ENCODE measurements at regions not wholly inside any gene's neighbourhood (a gene's known extent, or its start where the extent isn't known, plus 50 kb on each side); places are given as distances from the start of the nearest gene placed in this dataset.

- no peak for DNase-seq
- in situ Hi-C loops (cut with HindIII; ENCODE audit: low pct_ligation_motif_present, low pct_unique_long_range_greater_than_20kb, low sequenced_read_pairs): no loop called here
Observed at GRCh38 chr7:125780153-125780552, 850.5 kb upstream of the POT1 start.

DNA sequence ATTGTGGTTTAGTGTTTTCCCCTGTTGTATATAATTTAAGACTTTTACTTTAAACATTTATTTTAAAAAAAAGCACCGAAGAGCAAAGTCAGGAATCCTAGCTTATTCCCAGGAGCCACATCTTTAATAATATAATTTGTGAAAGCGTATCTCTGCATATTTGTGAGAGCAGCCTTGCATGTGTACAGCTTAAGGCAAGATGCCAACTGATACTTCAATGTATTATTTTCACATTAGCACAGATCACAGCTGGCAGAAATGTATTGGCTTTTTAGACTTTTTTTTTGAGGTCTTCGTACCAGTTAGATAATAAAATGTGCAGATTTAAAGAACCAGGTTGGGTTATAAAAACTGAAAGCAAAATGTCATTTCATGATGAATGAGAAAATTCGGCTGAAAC is 845.7 kb upstream of the POT1 start:
- no peak for DNase-seq
- in situ Hi-C loops (cut with HindIII; ENCODE audit: low pct_ligation_motif_present, low pct_unique_long_range_greater_than_20kb, low sequenced_read_pairs): no loop called here

GRCh38 chr7:125773113-125773785 is 843.6 kb upstream of the POT1 start:
- in situ Hi-C loops (cut with HindIII; ENCODE audit: low pct_ligation_motif_present, low pct_unique_long_range_greater_than_20kb, low sequenced_read_pairs): no loop called here
- no peak for DNase-seq

DNA sequence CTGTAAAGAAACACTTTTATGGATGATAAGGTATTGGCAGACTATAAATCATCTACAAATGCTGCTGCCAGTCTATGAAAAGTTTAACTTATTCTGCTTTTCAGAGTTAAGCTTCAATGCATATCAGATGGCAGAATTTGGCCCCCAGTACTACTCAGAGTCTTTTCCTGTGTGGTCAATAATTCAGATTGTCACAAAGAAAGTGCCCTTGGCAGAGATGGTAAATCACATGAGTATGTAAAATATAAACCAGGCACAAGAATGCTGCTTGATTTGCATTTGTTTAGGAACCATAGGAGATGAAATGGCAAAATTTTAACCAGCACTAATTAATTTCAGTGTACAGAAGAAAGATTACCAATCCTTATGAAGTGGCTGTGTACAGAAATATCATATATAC is 818.3 kb upstream of the POT1 start:
- in situ Hi-C loops (cut with HindIII; ENCODE audit: low pct_ligation_motif_present, low pct_unique_long_range_greater_than_20kb, low sequenced_read_pairs): no loop called here
- DNase-seq: no peak

DNA sequence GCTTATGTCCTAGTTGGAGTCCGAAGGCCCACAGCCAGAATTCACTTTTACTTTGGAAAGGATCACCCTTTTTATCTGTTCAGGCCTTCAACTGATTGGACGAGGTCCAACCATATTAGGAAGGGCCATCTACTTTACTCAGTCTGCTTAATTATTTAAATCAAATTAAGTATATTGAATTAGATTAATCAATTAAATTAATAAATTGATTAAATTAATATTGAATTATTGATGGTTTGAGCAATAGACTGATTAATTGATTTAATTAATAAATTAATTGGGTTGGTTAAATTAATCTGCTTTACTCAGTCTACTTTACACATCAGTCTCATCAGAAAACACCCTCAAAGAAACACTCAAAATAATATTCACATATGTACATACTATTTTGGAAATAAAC is 816.9 kb upstream of the POT1 start:
- in situ Hi-C loops (cut with HindIII; ENCODE audit: low pct_ligation_motif_present, low pct_unique_long_range_greater_than_20kb, low sequenced_read_pairs): no loop called here
- DNase-seq: no peak

GRCh38 chr7:125727215-125727614 is 797.6 kb upstream of the POT1 start:
- in situ Hi-C loops (cut with HindIII; ENCODE audit: low pct_ligation_motif_present, low pct_unique_long_range_greater_than_20kb, low sequenced_read_pairs): no loop called here
- no peak for DNase-seq

DNA sequence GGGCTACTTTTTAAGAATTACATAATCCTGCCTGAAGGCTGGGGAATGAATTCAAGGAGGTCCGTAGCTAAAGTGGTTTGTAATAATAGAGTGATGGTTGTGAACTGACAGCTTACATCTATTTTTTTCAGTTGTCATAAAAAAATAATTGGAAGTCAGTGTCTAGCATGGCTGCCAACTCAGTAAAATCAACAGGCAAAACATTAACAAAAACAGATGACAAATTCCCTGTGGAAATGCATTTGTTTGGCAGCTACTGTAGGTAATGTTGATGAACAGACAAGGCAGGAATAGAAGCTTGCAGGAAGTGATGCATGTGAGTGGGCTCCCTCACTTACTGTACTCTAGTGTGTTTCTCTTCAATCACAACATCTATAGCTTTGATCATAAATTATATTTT is 766.0 kb upstream of the POT1 start:
- in situ Hi-C loops (cut with HindIII; ENCODE audit: low pct_ligation_motif_present, low pct_unique_long_range_greater_than_20kb, low sequenced_read_pairs): no loop called here
- DNase-seq: no peak

DNA sequence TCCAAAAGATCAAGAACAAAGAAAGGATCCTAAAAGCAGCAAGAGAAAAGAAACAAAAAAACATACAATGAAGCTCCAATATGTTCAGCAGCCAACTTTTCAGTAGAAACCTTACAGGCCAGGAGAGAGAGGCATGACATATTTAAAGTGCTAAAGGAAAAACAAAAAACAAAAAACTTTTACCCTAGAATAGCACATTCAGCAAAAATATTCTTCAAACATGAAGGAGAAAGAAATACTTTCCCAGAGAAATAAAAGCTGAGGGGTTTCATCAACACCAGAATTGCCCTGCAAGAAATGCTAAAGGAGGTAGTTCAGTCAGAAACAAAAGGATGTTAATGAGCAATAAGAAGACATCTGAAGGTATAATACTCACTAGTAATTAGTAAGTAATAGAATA is 753.5 kb upstream of the POT1 start:
- in situ Hi-C loops (cut with HindIII; ENCODE audit: low pct_ligation_motif_present, low pct_unique_long_range_greater_than_20kb, low sequenced_read_pairs): no loop called here
- no peak for DNase-seq

- in situ Hi-C loops (cut with HindIII; ENCODE audit: low pct_ligation_motif_present, low pct_unique_long_range_greater_than_20kb, low sequenced_read_pairs): no loop called here
- no peak for DNase-seq
Observed at GRCh38 chr7:125681508-125681907, 751.9 kb upstream of the POT1 start.

DNA sequence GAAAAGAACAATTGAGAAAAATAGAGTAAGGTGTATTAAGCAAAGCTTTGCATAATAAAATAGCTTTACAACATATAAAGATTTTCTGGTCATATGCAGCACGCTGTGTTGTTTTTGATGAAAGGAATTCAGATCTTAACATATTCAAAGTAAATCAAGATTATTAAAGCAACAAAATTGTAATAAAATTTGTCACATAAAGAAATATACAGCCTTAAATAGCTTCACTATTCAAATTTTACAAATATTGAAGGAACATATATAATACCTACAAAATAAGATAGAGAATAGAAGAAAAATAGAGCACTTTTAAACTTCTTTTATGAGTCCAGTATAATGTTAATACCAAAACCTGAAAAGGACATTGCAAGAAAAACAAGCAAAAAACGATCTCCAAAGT is 749.1 kb upstream of the POT1 start:
- in situ Hi-C loops (cut with HindIII; ENCODE audit: low pct_ligation_motif_present, low pct_unique_long_range_greater_than_20kb, low sequenced_read_pairs): no loop called here
- DNase-seq: no peak

DNA sequence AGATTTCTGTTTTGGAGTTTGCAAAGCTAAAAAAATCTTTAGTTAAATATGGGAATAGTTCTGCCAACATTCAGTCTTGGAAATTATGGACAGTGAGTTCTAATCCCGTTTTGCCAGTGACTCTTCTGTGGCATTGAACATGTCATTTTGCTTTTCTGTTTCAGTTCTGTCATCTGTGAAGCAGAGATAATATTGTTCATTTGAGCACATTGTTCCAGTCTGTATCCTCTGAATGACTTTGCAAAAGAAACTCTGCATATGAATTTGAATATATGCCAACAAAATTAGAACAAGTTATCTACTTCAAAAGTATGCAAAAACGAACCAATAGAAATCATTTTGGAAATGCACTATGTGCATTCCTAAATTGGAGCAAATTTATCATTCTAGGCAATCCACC is 746.0 kb upstream of the POT1 start:
- in situ Hi-C loops (cut with HindIII; ENCODE audit: low pct_ligation_motif_present, low pct_unique_long_range_greater_than_20kb, low sequenced_read_pairs): no loop called here
- DNase-seq: no peak

DNA sequence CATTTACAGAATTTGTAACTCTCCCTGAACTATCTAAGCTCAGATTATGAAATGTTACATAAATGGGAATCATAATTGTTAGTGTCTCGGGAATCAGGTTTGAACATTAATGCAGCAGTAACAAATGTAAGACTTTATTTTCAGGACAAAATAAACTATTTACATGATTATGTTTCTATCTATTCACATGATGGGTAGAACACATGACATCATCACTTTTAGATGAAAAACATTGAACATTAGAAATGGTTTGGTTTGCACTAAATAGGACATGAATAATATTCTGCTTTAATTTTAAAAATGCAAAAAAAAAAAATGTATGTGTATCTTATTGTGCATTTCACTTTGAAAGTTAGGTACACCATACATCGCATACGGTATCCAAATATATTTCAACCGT is 745.5 kb upstream of the POT1 start:
- in situ Hi-C loops (cut with HindIII; ENCODE audit: low pct_ligation_motif_present, low pct_unique_long_range_greater_than_20kb, low sequenced_read_pairs): no loop called here
- no peak for DNase-seq

GRCh38 chr7:125670926-125671572 is 741.4 kb upstream of the POT1 start:
- in situ Hi-C loops (cut with HindIII; ENCODE audit: low pct_ligation_motif_present, low pct_unique_long_range_greater_than_20kb, low sequenced_read_pairs): no loop called here
- DNase-seq: peak; percentile 64

GRCh38 chr7:125668321-125668993 is 738.8 kb upstream of the POT1 start:
- in situ Hi-C loops (cut with HindIII; ENCODE audit: low pct_ligation_motif_present, low pct_unique_long_range_greater_than_20kb, low sequenced_read_pairs): no loop called here
- DNase-seq: peak; percentile 90

GRCh38 chr7:125664625-125665024 is 735.0 kb upstream of the POT1 start:
- in situ Hi-C loops (cut with HindIII; ENCODE audit: low pct_ligation_motif_present, low pct_unique_long_range_greater_than_20kb, low sequenced_read_pairs): no loop called here

GRCh38 chr7:125663961-125664360 is 734.3 kb upstream of the POT1 start:
- in situ Hi-C loops (cut with HindIII; ENCODE audit: low pct_ligation_motif_present, low pct_unique_long_range_greater_than_20kb, low sequenced_read_pairs): no loop called here
- peak; percentile 83 for DNase-seq

More at GRCh38 chr7:125664625-125665024, 735.0 kb upstream of the POT1 start:
- DNase-seq: peak; percentile 9

DNA sequence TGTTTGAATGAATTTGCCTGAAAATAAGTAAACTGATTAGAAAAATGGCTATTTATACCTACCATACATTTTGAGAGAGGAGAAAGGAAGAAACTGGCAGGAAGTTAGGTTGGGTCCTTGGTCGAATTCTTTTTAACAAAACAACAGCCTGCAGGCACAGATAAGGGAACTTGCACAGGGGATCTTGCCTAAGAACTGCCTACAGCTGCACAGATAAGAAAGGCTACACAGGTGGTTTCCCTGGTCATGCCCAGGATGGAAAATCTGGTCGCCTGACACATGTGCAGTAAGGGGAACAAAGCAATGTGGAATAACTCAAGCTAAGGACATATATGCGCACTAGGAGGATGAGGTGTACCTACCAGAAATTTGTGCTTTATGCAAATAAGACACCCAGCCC is 732.1 kb upstream of the POT1 start:
- DNase-seq: no peak
- in situ Hi-C loops (cut with HindIII; ENCODE audit: low pct_ligation_motif_present, low pct_unique_long_range_greater_than_20kb, low sequenced_read_pairs): no loop called here

DNA sequence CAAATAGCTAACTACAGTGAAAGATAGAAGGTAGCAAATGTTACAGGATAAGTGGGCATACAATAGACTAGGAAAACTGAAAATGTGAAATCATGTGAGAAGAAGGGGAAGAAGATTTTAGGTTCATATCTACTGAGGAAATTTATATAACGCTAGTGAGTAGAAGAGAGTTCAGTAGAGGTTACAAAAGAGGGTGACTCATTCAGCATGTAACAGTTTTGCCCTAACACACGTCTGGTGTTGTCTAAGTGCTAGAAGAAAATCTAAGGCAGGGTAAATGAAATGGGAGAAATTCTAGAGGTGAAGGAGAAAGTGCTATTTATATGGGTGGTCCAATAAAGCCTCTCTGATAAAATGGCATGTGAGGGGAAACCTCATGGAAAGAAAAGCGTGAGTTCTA is 731.4 kb upstream of the POT1 start:
- no peak for DNase-seq
- in situ Hi-C loops (cut with HindIII; ENCODE audit: low pct_ligation_motif_present, low pct_unique_long_range_greater_than_20kb, low sequenced_read_pairs): no loop called here

- in situ Hi-C loops (cut with HindIII; ENCODE audit: low pct_ligation_motif_present, low pct_unique_long_range_greater_than_20kb, low sequenced_read_pairs): no loop called here
- DNase-seq: no peak
Observed at GRCh38 chr7:125654076-125654475, 724.5 kb upstream of the POT1 start.

Data from ACHN (cell line).